KMS-11 (cell line): ENCODE measurements at regions not wholly inside any gene's neighbourhood (a gene's known extent, or its start where the extent isn't known, plus 50 kb on each side); places are given as distances from the start of the nearest gene placed in this dataset.
A peak's percentile ranks its signal among the peaks of the same experiment; 100 is the strongest.

Experiments used
- H2AFZ ChIP-seq: fragments of 200-600 bp; sonication (generic); 2 replicates; pipeline ENCODE4 v1.6.1; 2016; ENCODE audit warnings: antibody characterized with exemption, mixed run types, low read depth
- H3K27ac ChIP-seq: fragments of 200-600 bp; sonication (generic); 2 replicates; pipeline ENCODE4 v1.6.1; 2016; ENCODE audit warnings: mild to moderate bottlenecking, mixed run types
- H3K27me3 ChIP-seq: fragments of 200-600 bp; sonication (generic); 2 replicates; pipeline ENCODE4 v1.6.1; 2017; ENCODE audit warnings: mild to moderate bottlenecking, low read depth, mixed run types, moderate library complexity; ENCODE audit not compliant: insufficient read depth
- H3K36me3 ChIP-seq: fragments of 200-600 bp; sonication (generic); 2 replicates; pipeline ENCODE4 v1.6.1; 2017; ENCODE audit warnings: mild to moderate bottlenecking, mixed run types; ENCODE audit not compliant: insufficient read depth
- H3K4me1 ChIP-seq: fragments of 200-600 bp; sonication (generic); 2 replicates; pipeline ENCODE4 v1.6.1; 2016; ENCODE audit warnings: mild to moderate bottlenecking, low read depth, mixed run types; ENCODE audit not compliant: poor library complexity, severe bottlenecking
- H3K4me2 ChIP-seq: fragments of 200-600 bp; sonication (generic); 2 replicates; pipeline ENCODE4 v1.7.0; 2016; ENCODE audit warnings: mild to moderate bottlenecking, mixed run types
- H3K4me3 ChIP-seq: fragments of 200-600 bp; sonication (generic); IDR thresholded peaks from 2 replicates; pipeline ENCODE4 v1.6.1; 2017; ENCODE audit warnings: low read depth, low read length, mixed read lengths; ENCODE audit not compliant: insufficient read depth
- H3K79me2 ChIP-seq: fragments of 200-600 bp; sonication (generic); 2 replicates; pipeline ENCODE4 v1.6.1; 2016; ENCODE audit warnings: low read depth, mixed run types; ENCODE audit not compliant: insufficient read depth
- H3K9ac ChIP-seq: fragments of 200-600 bp; sonication (generic); 2 replicates; pipeline ENCODE4 v1.6.1; 2016; ENCODE audit warnings: mild to moderate bottlenecking, mixed run types
- H4K20me1 ChIP-seq: fragments of 200-600 bp; sonication (generic); 2 replicates; pipeline ENCODE4 v1.6.1; 2016; ENCODE audit warnings: mild to moderate bottlenecking, mixed run types; ENCODE audit not compliant: insufficient read depth
- TF ChIP-seq, protein P1 (sequence below): fragments of 200-600 bp; sonication (generic); conservative IDR thresholded peaks from 2 replicates; pipeline ENCODE4 v1.6.1; 2017; ENCODE audit warnings: low read depth, mild to moderate bottlenecking, antibody characterized with exemption, low read length, moderate library complexity, mixed read lengths

DNA sequence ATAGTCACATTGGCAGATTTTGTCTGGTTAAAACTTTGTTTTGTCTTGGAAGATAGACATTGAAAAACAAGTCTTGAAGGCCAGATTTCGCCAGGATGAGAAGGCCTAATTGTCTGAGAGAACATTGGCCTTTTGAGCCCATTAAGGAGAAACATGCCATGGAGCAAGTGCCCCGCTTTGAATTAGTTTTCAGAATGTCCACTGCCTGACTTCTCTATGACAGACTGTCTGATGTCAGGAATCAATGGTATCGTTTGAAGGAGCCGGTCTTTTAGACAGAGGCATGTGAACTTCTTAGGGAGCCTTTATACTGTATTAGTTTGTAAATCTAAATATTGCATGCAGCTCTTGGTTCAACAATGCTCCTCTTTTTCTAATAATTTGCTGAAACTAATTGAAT lies 155.9 kb downstream of the DLEU7 start:
- H2AFZ ChIP-seq, result no peak overlapping the region

DNA sequence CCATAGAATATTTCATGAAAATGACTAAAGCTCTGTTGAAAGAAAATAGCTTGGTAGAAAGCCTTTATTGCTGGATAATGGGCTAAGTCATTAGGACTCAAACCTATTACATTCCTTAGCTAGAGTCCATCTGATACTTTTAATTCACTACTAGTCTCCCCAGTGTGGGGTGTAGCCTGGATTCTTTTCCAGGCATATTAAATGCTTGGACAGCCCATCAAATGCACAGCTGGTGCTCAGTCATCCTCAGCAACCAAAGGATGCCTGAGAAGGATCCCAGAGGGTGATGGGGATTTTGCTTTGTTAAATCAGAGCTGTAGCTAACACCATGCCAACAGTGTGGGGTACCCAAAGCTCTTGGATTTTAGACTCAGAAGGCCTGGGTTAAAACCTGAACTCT lies 153.5 kb downstream of the DLEU7 start:
- Histone ChIP-seq H3K4me3 (no peak overlapping the region), H2AFZ (no peak overlapping the region), H3K4me1 (peaks cover 57% of the 10 kb centered on the region), H3K27ac (no peak overlapping the region), H4K20me1 (no peaks in the 10 kb centered on the region), H3K27me3 (no peaks in the 10 kb centered on the region), H3K9ac (no peak overlapping the region), H3K79me2 (no peaks in the 10 kb centered on the region), H3K36me3 (no peaks in the 10 kb centered on the region), H3K4me2 (no peak overlapping the region)
- TF ChIP-seq, protein P1, sequence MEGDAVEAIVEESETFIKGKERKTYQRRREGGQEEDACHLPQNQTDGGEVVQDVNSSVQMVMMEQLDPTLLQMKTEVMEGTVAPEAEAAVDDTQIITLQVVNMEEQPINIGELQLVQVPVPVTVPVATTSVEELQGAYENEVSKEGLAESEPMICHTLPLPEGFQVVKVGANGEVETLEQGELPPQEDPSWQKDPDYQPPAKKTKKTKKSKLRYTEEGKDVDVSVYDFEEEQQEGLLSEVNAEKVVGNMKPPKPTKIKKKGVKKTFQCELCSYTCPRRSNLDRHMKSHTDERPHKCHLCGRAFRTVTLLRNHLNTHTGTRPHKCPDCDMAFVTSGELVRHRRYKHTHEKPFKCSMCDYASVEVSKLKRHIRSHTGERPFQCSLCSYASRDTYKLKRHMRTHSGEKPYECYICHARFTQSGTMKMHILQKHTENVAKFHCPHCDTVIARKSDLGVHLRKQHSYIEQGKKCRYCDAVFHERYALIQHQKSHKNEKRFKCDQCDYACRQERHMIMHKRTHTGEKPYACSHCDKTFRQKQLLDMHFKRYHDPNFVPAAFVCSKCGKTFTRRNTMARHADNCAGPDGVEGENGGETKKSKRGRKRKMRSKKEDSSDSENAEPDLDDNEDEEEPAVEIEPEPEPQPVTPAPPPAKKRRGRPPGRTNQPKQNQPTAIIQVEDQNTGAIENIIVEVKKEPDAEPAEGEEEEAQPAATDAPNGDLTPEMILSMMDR, result no peak

More for the DNA sequence above, 155.9 kb downstream of the DLEU7 start:
- H3K79me2 ChIP-seq, result no peaks in the 10 kb centered on the region
- H3K4me1 ChIP-seq, result peaks cover 62% of the 10 kb centered on the region
- no peak overlapping the region for H3K9ac ChIP-seq
- no peaks in the 10 kb centered on the region for H3K36me3 ChIP-seq
- H3K4me3 ChIP-seq, result no peak overlapping the region
- no peaks in the 10 kb centered on the region for H4K20me1 ChIP-seq
- H3K27me3 ChIP-seq, result no peaks in the 10 kb centered on the region
- H3K4me2 ChIP-seq, result 0 out of 2 replicates have a peak overlapping the region, but pooled peaks have one; percentile 85
- TF ChIP-seq, protein P1, result no peak
- H3K27ac ChIP-seq, result no peak overlapping the region

DNA sequence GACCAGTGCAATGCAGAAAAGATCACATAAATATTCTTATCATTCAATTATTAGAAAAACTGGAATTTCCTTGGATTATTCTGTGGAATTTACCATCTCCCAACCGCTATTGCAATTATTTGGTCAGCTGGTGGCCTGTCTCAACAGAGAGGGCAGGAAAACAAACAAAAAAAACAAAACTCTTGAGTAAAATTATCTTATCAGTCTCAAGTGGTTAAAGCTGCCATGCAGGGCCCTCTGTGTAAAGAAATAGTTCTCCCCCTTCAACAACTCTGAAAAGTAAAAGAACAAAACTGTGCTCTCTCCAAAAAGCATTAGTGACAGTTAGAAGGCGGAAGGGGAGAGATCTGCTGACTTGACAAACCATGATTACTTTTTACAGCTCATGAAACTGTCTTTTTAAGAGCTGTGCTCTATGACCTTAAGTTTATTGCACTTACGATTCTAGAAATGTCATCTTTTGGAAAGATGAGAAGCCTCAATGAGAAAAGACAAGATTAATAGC lies 152.3 kb downstream of the DLEU7 start:
- Histone ChIP-seq H3K9ac (no peak overlapping the region; the same call in 1 of the 2 replicates), H3K27ac (peak overlapping the region; percentile 76), H2AFZ (peak overlapping the region; percentile 91), H3K79me2 (no peaks in the 10 kb centered on the region), H3K27me3 (no peaks in the 10 kb centered on the region), H3K4me3 (no peak overlapping the region), H3K4me1 (peaks cover 44% of the 10 kb centered on the region), H3K36me3 (no peaks in the 10 kb centered on the region), H4K20me1 (no peaks in the 10 kb centered on the region), H3K4me2 (peak overlapping the region; percentile 53)
- TF ChIP-seq, protein P1, result no peak

DNA sequence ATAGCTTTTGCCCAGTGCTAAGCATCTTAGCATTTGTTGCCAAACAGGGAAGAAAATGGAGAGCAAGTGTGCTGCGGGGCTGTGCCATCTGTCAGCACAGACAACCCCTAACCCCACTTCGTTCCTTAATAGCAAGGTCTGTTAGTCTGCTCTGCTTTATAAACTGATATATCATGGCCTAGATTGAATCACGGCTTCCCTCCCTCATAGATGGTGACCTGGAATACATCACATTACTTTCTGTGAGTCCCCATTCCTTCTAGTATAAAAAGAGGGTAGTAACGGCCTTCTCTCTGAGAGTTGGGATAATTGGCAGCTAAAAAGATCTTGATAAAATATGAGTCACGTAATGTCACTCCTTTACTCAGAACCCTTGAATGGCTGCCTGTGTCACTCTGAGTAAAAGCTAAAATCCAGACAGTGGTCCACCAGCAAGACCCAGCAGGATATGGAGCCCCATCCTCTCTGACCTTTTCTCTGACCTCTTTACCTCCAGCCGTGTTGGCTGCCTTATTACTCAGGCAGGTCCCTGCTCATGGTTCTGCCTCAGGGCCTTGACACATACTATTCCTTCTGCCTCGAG lies 151.7 kb downstream of the DLEU7 start:
- TF ChIP-seq, protein P1, result no peak
- Histone ChIP-seq H3K4me1 (peaks cover 41% of the 10 kb centered on the region), H3K79me2 (no peaks in the 10 kb centered on the region), H3K9ac (no peak overlapping the region; the same call in 1 of the 2 replicates), H4K20me1 (no peaks in the 10 kb centered on the region), H3K4me3 (no peak overlapping the region), H3K4me2 (peak overlapping the region; percentile 53), H3K27me3 (no peaks in the 10 kb centered on the region), H2AFZ (peak overlapping the region; percentile 91), H3K36me3 (no peaks in the 10 kb centered on the region), H3K27ac (peak overlapping the region; percentile 76)
